Right renal cortex interstitium (tissue), 3 donors: ENCODE measurements at regions not wholly inside any gene's neighbourhood (a gene's known extent, or its start where the extent isn't known, plus 50 kb on each side); places are given as distances from the start of the nearest gene placed in this dataset.

Experiments used
- DNase-seq, 3 donors: peaks; one replicate each; pipeline ENCODE4 v3.0.0-alpha.2; 2013; ENCODE audit warnings: low read depth in 3 of 3, low spot score in 2 of 3

GRCh38 chr1:200319148-200319547 is 90.7 kb downstream of the ZNF281 start:
- DNase-seq, result no peak

DNA sequence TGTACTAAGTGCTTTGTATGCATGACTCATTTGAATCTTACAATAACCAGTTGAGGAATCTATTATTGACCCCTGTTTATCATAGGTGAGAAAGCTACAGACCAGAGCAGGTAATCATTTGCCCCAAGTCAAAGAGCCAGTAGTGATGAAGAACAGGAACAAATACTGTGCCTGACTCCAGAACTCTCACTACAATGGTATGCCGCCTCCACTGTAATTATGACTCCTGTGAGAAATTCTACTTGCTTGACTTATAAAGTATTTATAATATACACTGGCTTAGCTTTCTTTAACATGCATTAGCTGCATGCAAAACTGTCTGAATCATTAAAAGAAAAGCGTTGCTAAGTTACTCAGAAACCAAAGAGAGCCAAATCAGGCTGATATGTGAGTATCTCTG is 92.6 kb downstream of the ZNF281 start:
- no peak for DNase-seq

DNA sequence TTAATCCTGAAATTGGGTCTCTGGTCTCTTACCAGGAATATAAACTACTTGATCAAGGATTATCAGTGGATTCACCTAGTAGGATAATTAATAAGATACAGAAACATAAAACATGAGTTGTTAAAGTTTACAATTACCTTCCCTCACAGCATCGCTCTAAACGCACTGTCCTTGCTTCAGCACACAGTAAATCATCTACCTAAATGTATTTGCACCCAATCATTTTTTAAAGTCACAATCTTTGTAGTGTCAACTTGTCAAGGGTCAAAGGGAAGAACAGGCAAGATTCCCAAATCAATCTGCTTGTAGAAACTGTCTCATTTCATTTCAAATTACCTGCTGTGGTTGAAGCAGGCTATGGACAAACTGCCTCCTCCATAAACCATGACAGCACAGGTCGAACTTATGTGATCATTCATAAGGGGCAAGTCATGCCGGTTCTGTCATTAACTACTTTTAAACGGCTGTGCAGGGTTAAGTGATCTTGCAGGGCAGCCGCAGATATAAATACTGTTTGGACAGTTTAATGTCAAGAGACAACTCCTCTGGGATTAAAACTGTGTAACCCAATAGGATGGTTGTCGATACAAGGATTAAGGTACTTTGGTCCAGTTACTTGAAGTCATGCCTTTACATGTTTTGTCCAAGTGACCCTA is 93.6 kb downstream of the ZNF281 start:
- no peak for DNase-seq

- no peak for DNase-seq
These were observed 95.6 kb downstream of the ZNF281 start for GRCh38 chr1:200314085-200314750.

GRCh38 chr1:200311256-200311655 is 98.6 kb downstream of the ZNF281 start:
- no peak for DNase-seq

DNA sequence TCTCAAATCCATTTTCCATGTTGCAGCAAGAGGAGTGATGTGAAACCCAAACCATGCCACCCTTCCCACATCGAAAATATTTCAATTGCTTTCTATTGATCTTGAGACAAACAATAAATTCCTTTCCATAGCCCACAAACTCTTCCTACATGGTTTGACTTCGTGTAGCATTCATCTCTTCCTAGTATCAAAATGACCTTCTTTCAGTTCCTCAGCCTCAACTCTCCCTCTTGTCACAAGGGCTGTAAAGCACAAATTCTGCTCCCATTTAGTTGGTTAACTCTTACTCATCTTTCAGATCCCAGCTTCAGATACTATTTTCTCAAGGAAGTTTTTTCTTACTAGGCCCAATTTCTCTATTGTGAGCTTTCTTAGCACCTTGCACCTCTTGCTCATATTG is 99.0 kb downstream of the ZNF281 start:
- no peak for DNase-seq

DNA sequence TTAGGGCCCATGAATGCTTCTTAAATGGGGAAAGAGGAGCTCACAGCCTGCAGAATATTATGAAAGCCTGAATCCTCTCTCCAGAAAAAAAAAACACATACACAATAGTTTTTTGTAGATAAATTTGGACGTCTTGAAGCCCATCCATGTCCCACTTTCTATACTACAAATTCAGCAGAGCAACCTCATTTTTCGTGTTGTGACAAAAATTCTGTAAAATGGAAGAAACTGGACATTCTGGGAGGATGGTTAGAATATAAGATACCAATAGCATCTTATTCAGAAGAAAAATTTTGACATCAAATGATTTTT is 102.1 kb downstream of the ZNF281 start:
- no peak for DNase-seq

DNA sequence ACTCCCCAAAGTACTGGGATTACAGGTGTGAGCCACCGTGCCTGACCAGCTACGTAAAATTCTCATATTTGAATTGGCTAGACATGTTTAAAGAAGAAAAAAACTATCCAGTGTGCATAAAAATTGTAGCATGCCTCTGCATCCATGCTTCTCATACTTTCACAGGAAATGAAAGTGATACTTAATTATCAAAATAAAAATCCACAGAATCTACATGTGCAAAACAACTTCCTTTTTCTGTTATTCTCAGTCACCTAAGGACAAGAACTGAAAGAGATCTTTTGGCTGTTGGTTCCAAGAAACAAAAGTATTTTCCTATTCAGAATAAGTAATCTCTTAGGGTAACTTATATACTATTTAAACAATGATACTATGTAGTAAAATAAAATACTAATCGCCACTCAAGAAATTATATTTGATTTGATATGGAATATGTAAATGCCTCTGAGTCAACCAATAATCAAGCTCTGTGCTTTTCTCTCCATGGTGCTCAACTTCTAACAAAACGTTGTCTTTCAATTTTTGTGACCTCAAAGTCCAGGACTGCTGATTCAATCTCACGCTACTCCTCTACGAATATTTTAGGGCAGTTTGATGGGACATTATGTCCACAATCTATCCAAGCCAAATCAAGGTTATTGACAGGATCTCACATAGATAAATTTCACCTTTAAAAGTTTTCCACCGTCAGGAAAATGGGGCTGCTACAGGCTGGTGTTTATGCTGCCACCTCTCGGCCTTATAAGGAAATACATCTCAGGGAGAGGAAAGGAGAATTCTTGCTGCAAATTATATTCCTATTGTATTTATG is 102.7 kb downstream of the ZNF281 start:
- DNase-seq, result no peak

GRCh38 chr1:200305806-200306205 is 104.0 kb downstream of the ZNF281 start:
- no peak for DNase-seq

DNA sequence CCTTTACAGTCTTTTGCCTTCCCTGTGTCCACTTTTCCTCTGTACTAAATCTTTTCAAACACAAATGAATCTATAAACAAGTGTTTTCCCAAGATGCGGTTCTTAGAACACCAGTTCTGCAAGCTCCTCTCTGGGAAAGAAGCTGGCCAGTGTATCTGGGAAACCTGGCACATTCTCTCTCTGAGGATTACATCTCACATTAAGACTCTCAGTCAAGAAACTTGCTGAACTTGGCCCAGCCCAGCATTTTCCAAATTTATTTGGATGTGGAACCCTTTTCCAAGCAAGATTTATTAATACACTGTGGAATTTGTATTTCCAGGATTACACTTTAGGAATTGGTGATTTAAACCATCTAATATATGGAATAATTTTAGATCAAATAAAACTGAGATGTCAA is 105.7 kb downstream of the ZNF281 start:
- DNase-seq, result no peak

DNA sequence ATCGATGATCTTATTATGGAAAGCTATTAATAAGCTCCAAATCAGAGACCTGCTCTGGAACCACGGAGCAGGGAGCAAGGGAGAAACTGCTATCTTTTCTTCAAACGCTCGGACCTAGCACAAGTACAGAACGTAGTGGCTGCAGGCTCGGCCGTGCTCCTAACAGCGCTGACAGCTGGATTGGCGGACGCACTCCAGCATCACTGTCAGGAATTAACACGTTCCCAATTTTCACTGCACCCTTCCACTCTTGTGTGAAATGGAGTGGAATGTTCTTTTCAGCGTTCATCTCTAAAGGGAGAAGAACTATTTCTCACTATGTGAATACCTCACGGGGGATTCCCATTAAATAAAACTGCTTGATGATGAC is 106.9 kb downstream of the ZNF281 start:
- no peak for DNase-seq

- peak in 1 of 3 donors; percentile 33 for DNase-seq
These were observed 107.5 kb downstream of the ZNF281 start for GRCh38 chr1:200302192-200302920.

DNA sequence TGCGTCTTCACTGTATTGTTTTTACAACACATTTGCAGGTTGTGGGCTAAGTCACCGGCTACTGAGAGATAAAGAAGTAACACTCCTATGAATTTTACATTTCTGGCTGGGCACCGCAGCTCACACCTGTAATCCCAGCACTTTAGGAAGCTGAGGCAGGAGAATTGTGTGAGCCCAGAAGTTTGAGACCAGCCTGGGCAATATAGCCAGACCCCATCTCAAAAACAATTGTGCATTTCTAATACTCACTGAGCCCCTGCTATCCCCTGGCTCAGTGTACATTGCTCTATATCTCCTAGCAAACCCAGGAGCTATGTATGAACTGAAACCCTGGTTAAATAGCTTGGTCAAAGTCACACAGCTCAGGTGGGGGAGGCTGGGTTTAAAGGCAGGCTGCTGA is 108.7 kb downstream of the ZNF281 start:
- DNase-seq, result no peak

- DNase-seq, result no peak
These were observed 110.3 kb downstream of the ZNF281 start for GRCh38 chr1:200299571-200299970.

DNA sequence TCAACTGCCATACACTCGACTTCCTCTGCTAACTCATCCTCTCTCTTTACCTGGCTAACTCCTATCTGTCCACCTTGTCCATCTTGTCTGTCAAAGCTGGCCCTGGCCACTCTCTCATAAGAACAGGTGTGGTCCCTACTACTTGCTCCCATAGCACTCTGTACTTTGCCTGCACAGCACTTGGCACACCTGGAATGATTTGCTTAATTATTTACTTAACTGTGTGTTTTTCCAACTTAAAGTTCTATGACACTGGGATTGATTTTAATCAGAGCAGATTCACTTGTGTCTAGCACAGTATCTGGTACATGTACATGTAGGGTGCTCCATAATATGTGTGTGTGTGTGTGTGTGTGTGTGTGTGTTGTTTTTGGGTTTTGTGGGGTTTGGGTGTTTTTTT is 111.6 kb downstream of the ZNF281 start:
- DNase-seq, result no peak

- no peak for DNase-seq
These were observed 113.7 kb downstream of the ZNF281 start for GRCh38 chr1:200296091-200296661.

DNA sequence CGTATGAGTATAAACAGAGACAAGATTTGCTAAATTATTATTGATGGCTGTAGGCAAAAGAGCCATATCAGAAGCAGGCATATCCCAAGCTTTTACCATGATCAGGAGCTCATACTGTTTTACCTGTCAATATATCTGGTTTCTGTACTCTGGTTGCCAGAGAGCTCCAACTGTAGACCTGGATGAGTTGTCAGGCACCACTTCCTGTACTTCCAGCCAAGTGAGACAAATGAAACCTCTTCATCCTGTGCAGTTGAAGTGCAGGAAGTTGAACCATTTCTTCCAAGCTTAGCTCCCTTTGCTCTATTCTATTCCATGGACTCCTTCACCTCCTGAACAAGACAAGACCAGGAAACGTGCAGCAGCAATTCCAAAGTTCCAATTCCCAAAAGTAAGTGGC is 115.6 kb downstream of the ZNF281 start:
- no peak for DNase-seq

- no peak for DNase-seq
These were observed 117.1 kb downstream of the ZNF281 start for GRCh38 chr1:200292699-200293098.

GRCh38 chr1:200291106-200291505 is 118.7 kb downstream of the ZNF281 start:
- no peak for DNase-seq

- no peak for DNase-seq
These were observed 119.7 kb downstream of the ZNF281 start for GRCh38 chr1:200290010-200290685.

GRCh38 chr1:200288226-200288625 is 121.6 kb downstream of the ZNF281 start:
- DNase-seq, result no peak
